Caki2 (cell line): ENCODE measurements at regions not wholly inside any gene's neighbourhood (a gene's known extent, or its start where the extent isn't known, plus 50 kb on each side); places are given as distances from the start of the nearest gene placed in this dataset.
"Not testable (repeated sequence)": the region's sequence is repeated elsewhere in the genome, so short reads cannot be mapped to it uniquely, and the experiment has no call there.

ENCODE experiments used
- DNase-seq: peaks from one replicate; pipeline ENCODE4 v3.0.0-alpha.2; 2015; ENCODE audit warnings: low read depth
- in situ Hi-C: cut with HindIII; loops from 2 replicates; pipeline ENCODE4 v1.10.0; 2016; ENCODE audit warnings: low sequenced_read_pairs, low pct_unique_long_range_greater_than_20kb, mixed read lengths

DNA sequence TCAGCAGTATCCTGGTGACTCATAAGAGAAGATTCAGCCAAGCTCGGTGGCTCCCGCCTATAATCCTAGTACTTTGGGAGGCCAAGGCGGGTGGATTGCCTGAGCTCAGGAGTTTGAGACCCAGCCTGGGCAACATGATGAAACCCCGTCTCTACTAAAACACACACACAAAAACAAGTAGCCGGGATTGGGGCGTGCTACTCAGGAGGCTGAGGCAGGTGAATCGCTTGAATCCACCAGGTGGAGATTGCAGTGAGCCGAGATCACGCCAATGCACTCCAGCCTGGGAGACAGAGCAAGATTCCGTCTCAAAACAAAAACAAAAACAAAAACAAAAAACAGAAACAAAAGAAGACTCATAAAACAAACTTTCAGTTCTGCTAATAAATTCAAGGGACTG, 551.1 kb upstream of the POT1 start:
- in situ Hi-C loops = no loop called here
- no peak for DNase-seq

DNA sequence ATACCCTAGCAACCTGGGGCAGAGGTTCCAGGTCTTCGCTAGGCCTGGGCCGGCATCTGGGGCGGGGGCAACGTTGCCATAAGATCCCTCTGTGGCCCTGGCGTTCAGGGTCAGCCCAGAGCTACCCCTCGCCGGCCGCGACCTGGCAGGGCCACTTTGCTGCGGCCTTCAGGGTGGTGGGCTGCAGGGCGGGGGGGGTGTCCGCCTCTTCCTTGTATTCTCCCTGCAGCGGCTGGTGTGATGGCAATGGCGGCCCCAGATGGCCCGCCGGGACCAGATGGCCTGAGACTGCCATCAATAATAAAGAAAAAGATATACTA, 539.2 kb upstream of the POT1 start:
- no peak for DNase-seq
- in situ Hi-C loops = no loop called here

DNA sequence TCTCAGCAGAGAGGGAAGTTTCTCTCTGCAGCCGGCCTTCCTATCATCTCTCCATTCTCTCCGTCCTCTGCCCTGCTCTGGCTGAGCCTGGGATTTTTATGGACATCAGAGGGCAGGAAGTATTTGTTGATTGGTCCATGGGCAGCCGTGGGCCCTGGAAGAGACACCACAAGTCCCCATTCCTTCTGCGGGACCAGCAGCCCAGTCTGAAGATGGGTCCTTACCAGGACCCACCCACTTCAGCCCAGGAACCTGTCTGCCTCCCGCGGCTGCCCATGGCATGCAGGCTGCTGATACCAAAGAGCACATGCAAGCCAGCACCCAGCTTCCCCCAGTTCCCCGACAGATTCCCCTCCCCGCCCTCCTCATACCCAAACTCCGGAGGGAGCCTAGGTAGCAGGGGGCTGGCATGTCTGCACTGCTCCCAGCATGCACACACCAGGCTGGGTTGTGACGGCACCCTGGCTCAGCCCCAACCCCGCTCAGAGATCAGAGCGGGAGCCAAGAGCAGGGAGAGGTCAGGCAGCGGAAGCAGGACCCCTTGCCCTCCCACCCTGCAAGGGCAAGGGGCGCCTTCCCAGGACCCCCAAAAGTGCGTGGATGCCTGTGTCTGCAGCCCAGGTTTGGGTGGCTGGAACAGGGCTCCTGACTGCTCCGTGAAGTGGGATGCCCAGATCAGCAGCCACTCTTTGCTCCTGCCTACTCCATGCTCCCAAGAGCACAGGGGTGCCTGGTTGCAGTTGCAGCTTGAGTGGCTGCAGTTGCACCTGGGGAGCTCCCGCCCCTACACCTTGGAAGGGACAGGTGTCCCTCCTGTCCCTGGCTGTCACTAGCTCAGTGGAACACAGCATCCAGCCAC, 538.6 kb upstream of the POT1 start:
- in situ Hi-C loops = no loop called here
- DNase-seq = no peak

DNA sequence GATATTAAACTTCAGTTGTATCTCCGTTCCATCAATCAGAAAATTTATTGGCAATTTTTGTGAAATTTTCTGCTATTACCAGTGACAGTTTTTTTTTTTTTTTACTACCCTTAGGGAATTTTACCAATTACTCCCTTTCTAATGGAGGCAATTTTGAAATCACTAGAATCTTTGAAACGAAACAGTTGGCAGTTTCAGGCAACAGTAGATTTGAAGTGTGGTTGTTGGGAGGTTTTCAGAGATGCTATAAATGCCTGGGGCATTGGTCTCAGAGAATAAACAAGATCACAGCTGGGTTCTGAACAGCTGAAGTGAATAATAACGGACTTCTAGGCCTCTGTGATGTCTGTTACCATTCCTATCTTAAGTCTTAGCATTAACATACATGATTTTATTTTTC, 535.9 kb upstream of the POT1 start:
- in situ Hi-C loops = no loop called here
- no peak for DNase-seq

DNA sequence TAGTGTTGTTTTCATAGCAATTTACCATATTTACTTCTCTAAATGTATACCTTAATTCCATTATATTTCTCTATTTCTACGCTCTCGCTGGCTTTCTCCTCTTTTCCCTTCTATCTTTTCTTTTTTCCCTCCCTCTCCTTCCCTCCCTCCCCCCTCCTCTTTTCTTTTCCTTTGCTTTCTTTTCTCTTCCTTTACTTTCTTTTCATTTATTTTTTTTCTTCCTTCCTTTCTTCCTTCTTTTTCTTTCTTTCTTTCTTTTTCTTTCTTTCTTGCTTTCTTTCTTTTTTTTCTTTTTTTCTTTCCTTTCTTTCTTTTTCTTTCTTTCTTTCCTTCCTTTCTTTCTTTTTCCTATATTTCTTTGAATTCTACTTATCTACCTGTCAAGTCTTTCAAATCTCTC, 533.0 kb upstream of the POT1 start:
- in situ Hi-C loops = no loop called here
- DNase-seq = no peak

DNA sequence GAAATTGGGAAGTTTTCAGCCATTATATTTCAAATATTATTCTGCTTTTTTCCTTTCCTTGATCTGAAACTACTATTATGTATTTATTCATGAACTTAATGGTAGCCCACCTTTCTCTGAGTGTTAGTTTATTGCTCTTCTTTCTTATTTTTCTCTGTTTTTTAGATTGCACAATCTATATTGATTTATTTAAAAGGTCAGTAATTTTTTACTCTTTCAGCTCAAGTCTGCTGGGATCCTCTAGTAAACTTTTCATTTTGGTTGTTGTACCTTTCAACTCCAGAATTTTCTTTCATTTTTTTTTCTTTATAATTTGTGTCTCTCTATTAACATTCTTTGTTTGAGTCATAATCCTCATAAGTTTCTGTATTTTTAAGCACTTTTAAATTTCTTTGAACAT, 529.4 kb upstream of the POT1 start:
- in situ Hi-C loops = no loop called here
- no peak for DNase-seq

DNA sequence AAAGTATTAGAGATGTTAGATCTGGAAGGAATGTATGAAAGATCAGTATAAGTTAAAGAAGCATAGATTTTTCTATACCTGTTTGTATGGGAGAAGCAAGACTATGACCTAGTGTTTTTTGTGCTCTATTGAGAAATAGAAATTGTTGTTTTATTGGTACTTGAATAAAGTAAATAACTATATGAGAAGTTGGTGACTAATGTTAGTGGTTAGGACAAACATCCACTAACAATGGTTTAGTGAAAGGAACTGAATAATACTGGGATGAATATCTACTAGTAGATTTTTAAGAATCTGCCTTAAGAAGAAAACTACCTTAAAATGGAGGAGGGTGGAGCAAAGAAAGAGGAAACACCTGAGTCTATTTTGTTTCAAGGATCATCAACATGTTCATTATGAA, 521.1 kb upstream of the POT1 start:
- no peak for DNase-seq
- in situ Hi-C loops = no loop called here

DNA sequence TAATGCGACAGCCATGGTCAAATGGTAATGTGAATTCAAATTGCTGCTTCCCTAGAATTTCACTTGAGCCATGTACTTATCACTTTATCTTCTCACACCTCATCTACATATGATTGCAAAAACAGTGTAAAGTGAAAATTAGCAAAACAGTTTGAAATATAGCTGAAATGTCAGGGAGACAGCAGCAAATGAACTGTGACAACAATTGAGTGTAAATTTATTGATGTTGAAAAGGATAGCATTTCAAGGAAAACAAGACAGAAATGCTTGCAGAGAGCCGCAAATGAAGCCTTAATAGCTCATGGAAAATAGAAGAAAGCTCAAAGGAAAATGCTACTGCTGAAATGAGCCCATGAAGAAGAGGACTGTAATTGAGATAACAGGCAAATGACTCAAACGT, 516.2 kb upstream of the POT1 start:
- DNase-seq = no peak
- in situ Hi-C loops = no loop called here

DNA sequence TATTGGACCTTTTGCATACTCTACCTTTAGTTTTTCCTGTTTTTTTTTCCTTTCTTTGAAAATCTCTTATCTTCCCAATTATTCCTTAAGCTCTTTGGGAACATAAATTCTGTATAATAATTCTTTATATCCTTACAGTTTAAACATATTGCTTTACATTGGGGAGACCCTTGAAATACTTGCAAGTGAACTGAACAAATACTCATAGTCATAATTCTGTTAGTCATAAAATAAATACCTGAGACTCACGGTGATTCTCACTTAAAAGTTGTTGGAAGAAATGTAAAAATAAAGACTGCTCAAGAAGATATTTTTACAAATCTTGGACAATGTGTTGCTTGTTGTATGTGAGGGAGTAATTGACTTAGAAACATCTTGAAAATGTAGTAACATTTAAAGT, 515.2 kb upstream of the POT1 start:
- DNase-seq = no peak
- in situ Hi-C loops = no loop called here

DNA sequence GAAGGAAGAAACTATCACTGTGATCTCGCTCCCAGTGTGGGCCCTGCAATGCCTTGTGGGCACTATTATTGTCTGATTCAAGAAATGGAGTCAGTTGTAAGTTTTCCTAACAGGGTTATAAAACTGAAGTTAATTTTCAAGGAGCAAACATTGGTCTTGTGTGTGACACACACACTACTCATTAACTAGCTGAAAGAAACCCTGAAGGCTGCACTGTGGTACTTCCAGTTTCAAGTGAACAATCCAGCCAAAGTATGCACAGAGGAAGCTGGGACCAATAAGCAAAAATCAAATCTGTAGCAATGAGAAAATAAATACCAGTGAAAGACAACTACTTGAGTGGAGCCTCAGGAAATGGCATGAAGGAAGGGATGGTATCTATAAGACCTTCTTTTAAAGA, 506.6 kb upstream of the POT1 start:
- DNase-seq = no peak
- in situ Hi-C loops = no loop called here

DNA sequence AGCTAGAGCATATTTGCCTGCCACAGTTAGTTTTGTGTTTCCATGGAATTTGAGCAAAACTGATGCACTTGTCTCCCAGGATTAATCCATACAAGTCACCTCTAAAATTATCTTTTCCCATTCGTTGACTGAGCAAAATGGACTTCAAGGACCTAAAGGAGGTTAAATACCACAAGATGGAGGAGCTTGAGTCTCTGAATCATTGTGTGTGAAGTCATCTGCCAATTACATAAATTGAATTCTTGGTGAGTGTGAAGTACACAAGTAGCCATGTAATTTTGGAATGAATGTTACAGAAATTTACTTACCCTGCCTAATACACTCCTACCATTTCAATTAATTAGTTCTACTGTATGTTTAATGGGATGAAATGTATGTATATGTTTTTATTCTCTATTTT, 501.7 kb upstream of the POT1 start:
- in situ Hi-C loops = no loop called here
- no peak for DNase-seq

DNA sequence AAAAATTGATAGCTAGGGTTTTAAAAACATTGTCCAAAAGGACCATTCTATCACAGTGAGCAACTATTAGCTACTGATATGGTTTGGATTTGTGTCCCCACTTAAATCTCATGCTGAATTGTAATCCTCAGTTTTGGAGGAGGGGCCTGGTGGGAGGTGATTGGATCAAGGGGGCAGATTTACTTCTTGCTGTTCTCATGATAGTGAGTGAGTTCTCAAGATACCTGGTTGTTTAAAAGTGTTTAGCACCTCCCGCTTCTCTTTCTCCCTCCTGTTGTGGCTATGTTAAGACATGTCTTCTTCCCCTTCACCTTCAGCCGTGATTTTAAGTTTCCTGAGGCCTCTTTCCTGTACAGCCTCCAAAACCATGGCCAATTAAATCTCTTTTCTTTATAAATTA, 500.4 kb upstream of the POT1 start:
- in situ Hi-C loops = no loop called here
- DNase-seq = no peak

DNA sequence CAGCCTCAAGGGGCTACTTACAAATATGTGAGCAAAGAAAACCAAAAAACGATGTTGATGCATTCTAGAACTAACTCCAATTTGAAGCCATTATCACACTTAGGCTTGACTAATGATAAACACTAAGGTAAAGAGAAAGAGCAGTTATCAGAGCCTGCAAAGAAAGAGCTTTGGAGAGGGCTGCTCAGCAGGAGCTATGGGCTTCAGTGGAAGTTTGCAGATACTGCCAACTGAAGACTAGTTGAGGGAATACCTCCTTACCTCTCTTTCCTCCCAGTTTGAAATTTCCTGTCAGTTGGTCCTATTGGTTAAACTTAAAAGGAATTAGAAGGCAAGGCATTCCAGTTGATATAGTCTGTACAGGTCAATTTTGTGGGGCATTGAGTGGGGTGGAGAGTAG, 498.1 kb upstream of the POT1 start:
- in situ Hi-C loops = no loop called here
- no peak for DNase-seq

DNA sequence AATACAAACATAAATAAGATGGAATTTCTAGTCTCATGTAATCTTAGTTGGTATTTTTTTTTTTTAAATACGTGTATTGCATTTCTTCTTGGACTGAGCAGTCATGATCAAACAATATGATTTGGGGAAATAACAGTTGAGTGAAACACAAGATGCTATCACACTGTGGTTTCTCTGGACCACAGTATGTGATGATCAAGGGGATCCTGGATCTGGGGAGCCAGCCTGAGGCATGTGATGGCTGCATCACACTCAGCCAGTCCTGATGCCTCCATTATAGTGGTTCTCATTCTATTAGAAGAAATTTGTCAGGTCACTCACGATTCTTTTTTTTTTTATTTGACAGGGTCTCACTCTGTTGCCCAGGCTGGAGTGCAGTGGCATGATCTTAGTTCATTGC, 495.9 kb upstream of the POT1 start:
- in situ Hi-C loops = no loop called here
- DNase-seq = no peak

DNA sequence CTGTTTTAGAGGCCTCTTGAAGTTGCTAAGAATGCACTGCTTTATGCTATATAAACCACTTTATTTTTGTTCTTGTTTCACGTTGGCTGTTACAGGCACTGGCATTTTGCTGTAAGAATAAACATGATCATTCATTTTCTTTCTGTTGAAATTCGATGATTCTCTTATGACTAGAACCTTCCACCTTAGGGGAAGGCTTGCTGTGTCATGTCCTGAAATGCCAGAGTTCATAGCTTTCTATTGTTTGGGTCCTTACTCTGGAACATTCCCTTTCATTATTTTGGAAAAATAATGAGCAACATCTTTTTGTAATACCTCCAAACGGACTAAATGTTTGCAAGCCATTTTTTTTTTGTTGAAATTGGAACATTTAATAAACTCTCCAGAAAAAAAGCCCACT, 495.1 kb upstream of the POT1 start:
- in situ Hi-C loops = no loop called here

DNA sequence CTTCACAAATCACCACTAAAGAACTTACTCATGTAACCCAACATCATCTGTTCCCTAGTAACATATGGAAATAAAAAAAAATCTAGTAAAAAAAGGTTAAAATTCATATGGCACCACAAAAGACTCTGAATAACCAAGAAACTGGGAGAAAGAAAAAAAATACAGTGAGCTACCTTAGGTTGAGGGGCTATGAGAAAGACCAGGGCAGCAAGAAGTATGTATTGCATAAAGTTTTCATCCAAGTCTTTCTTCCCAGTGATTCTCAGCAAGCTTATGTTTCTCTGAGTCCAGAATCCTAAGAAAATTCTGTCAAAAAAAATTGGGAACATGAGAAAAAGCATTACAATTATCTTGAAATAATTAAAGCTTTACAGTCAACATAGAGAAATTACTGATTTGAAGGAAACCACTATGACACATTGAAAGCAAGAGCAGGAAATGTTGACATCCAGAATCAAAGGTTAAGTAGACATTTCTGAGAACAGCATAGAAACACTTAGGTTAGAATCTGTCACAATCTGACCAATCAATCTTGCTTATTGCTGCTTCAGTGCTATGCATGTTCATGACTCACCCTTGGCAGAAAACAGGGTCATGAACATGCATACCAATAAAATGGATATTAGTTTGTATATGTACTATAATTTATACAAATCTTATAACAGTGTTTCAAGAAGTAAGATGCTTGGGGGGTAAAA, 494.0 kb upstream of the POT1 start:
- in situ Hi-C loops = no loop called here
- no peak for DNase-seq

More for the DNA sequence above, 495.1 kb upstream of the POT1 start:
- DNase-seq = no peak

DNA sequence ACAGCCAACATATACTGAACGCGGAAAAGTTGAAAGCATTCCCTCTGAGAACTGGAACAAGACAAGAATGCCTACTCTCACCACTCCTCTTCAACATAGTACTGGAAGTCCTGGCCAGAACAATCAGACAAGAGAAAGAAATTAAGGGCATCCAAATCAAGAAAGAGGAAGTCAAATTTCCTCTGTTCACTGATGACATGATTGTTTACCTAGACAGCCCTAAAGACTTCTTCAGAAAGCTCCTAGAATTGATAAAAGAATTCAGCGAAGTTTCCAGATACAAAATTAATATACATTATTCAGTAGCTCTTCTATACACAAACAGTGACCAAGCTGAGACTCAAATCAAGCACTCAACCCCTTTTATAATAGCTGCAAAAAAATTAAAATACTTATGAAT, 491.8 kb upstream of the POT1 start:
- DNase-seq, in situ Hi-C loops: not testable (repeated sequence)

DNA sequence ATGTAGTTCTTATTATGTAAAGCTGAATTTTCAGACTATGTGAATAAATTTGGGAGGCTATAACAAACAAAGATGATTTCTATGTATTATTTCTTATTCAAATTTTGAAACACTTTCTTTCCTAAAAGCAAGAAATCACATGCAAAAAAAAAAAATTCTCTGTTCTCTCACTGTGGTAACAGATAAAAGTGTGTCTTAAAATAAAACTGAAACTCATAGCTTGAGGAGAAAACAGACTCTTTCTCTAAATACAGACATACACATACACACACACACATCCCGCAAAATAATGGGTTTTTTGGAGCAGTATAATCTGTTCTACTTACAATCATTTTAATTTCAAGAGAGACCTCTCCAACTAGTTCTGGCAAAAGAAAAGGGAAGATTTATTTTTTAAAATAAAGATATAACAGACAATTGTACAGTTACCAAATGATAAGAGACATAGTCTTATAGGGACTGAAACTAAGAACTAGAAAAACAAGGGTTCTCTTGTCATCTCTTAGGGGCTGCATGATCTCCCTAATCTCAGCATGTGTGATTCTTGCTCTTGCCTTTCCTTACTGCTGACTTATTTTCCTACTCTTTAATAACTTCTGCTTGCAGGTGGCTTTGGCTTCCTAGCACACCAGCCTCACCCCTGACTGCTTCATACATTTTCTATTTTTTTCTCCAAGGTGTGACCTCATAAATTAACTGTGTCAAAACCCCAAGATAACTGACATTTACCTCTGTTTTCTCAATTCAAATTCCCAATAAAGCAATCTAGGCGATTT, 483.5 kb upstream of the POT1 start:
- no peak for DNase-seq
- in situ Hi-C loops = no loop called here

DNA sequence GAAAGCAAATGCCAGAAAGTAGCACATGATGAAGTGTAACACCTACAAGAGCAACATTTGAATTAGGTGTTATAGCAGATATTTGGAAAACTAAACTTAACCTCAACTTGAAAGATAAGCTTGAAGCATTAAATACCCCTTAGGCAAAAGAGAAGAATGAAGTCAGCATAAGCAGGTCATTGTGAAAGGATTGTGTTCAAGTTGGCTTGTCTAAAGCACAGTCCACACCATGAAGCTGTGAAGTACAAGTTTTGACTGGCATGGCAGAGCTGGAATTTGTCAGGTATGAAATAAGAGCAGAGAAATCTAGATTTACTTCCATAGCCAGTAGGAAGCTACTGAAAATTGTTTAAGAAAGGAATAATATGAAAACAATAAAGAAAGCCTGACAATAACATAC, 480.3 kb upstream of the POT1 start:
- no peak for DNase-seq
- in situ Hi-C loops = no loop called here
